PC-3 (cell line): ENCODE measurements at regions not wholly inside any gene's neighbourhood (a gene's known extent, or its start where the extent isn't known, plus 50 kb on each side); places are given as distances from the start of the nearest gene placed in this dataset.

Experiments
- ATAC-seq: fragments of 200-7000 bp; cut with Tn5 transposase; 2 replicates; pipeline ENCODE4 v1.9.1; 2020; ENCODE audit warnings: mild to moderate bottlenecking, moderate library complexity
- BruUV-seq: library from RNA; stranded (reverse); fragments of 400-500 nt; replicated peaks from 2 replicates; lab custom pipeline; 2021; lab: Mats Ljungman, UMichigan
- CTCF ChIA-PET: fragments of 300-600 bp; sonication (Branson Sonifier 250); formaldehyde crosslinking; loops from one replicate; lab custom pipeline; 2022; ENCODE audit warnings: antibody characterized with exemption; lab: Charles Lee
- POLR2A ChIA-PET: fragments of 300-600 bp; sonication (Branson Sonifier 250); formaldehyde crosslinking; loops from one replicate; lab custom pipeline; 2022; ENCODE audit warnings: antibody characterized with exemption; ENCODE audit not compliant: unreplicated experiment; lab: Charles Lee
- DNase-seq: peaks from one replicate; pipeline ENCODE4 v3.0.0-alpha.2; 2015
- H2AFZ ChIP-seq: fragments of 300-600 bp; sonication (generic); 2 replicates; pipeline ENCODE4 v1.6.0; 2016; ENCODE audit warnings: antibody characterized with exemption, low read length
- H3F3A ChIP-seq: fragments of 300-600 bp; sonication (generic); one replicate; pipeline ENCODE4 v1.6.0; 2017; ENCODE audit warnings: antibody characterized with exemption, low read length, control low read depth, mild to moderate bottlenecking; ENCODE audit not compliant: unreplicated experiment
- H3K27ac ChIP-seq: fragments of 300-600 bp; sonication (generic); 2 replicates; pipeline ENCODE4 v1.5.1; 2016; ENCODE audit warnings: mild to moderate bottlenecking, low read length
- H3K27me3 ChIP-seq: fragments of 300-600 bp; sonication (generic); 2 replicates; pipeline ENCODE4 v1.6.1; 2016; ENCODE audit warnings: low read length, mixed read lengths
- H3K36me3 ChIP-seq: fragments of 300-600 bp; sonication (generic); 2 replicates; pipeline ENCODE4 v1.6.1; 2016; ENCODE audit warnings: low read depth, mixed run types, low read length, mixed read lengths
- H3K4me1 ChIP-seq: fragments of 300-600 bp; sonication (generic); 2 replicates; pipeline ENCODE4 v1.5.1; 2016; ENCODE audit warnings: low read length; ENCODE audit not compliant: insufficient read depth
- H3K4me2 ChIP-seq: fragments of 300-600 bp; sonication (generic); 2 replicates; pipeline ENCODE4 v1.6.0; 2016; ENCODE audit warnings: low read length
- H3K4me3 ChIP-seq: fragments of 300-600 bp; sonication (generic); 2 replicates; pipeline ENCODE4 v1.5.1; 2016; ENCODE audit warnings: mild to moderate bottlenecking, low read length, mixed read lengths
- H3K79me2 ChIP-seq: fragments of 300-600 bp; sonication (generic); 2 replicates; pipeline ENCODE4 v1.6.1; 2017; ENCODE audit warnings: low read length, mixed read lengths
- H3K9ac ChIP-seq: fragments of 300-600 bp; sonication (generic); 2 replicates; pipeline ENCODE4 v1.6.0; 2016; ENCODE audit warnings: mild to moderate bottlenecking, low read length
- H3K9me2 ChIP-seq: fragments of 300-600 bp; sonication (generic); replicated peaks from 2 replicates; pipeline ENCODE4 v1.6.1; 2016; ENCODE audit warnings: mixed run types, low read length, mixed read lengths
- H3K9me3 ChIP-seq: fragments of 300-600 bp; sonication (generic); 2 replicates; pipeline ENCODE4 v1.6.1; 2016; ENCODE audit warnings: low read length, mixed read lengths
- H4K20me1 ChIP-seq: fragments of 300-600 bp; sonication (generic); 2 replicates; pipeline ENCODE4 v1.6.1; 2016; ENCODE audit warnings: low read length, mixed read lengths
- EZH2 ChIP-seq: fragments of 300-600 bp; sonication (generic); IDR thresholded peaks from one replicate; pipeline ENCODE4 v1.6.1; 2017; ENCODE audit warnings: antibody characterized with exemption, mild to moderate bottlenecking, low read length; ENCODE audit not compliant: unreplicated experiment
- EZH2phosphoT487 ChIP-seq: fragments of 300-600 bp; sonication (generic); IDR thresholded peaks from 2 replicates; pipeline ENCODE4 v1.6.1; 2018; ENCODE audit warnings: mild to moderate bottlenecking, antibody characterized with exemption, low read length, borderline replicate concordance
- intact Hi-C: fragments of 100-400 bp; cut with micrococcal nuclease; formaldehyde crosslinking; loops from 2 replicates; pipeline ENCODE4 v1.9.0; 2023
- TF ChIP-seq, protein P1 (sequence below): fragments of 300-600 bp; sonication (generic); conservative IDR thresholded peaks from 2 replicates; pipeline ENCODE4 v1.5.1; 2017; ENCODE audit warnings: antibody characterized with exemption, low read depth, mild to moderate bottlenecking, low read length

- intact Hi-C loops = no loop called here
- H3K27me3 ChIP-seq = no peaks in the 10 kb centered on the region
- BruUV-seq = no TSS peak
- H3K4me2 ChIP-seq = no peak overlapping the region
- no peaks in the 10 kb centered on the region for H3K79me2 ChIP-seq
- H3F3A ChIP-seq = no peaks in the 10 kb centered on the region
- no peak overlapping the region for H3K27ac ChIP-seq
- 0 out of 2 replicates have a peak, but pooled peaks cover 6% of the 10 kb centered on the region for H3K9me2 ChIP-seq
- TF ChIP-seq EZH2phosphoT487 = no peak
- TF ChIP-seq, protein P1, sequence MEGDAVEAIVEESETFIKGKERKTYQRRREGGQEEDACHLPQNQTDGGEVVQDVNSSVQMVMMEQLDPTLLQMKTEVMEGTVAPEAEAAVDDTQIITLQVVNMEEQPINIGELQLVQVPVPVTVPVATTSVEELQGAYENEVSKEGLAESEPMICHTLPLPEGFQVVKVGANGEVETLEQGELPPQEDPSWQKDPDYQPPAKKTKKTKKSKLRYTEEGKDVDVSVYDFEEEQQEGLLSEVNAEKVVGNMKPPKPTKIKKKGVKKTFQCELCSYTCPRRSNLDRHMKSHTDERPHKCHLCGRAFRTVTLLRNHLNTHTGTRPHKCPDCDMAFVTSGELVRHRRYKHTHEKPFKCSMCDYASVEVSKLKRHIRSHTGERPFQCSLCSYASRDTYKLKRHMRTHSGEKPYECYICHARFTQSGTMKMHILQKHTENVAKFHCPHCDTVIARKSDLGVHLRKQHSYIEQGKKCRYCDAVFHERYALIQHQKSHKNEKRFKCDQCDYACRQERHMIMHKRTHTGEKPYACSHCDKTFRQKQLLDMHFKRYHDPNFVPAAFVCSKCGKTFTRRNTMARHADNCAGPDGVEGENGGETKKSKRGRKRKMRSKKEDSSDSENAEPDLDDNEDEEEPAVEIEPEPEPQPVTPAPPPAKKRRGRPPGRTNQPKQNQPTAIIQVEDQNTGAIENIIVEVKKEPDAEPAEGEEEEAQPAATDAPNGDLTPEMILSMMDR = no peak
- no peak for TF ChIP-seq EZH2
- ATAC-seq (no peak), DNase-seq (no peak)
- POLR2A ChIA-PET = no interaction called here
- no peaks in the 10 kb centered on the region for H3K36me3 ChIP-seq
- H3K4me1 ChIP-seq = no peaks in the 10 kb centered on the region; the same call in 1 of the 2 replicates
- no peaks in the 10 kb centered on the region for H4K20me1 ChIP-seq
- H3K4me3 ChIP-seq = no peak overlapping the region
- CTCF ChIA-PET = no interaction called here
- no peak overlapping the region for H2AFZ ChIP-seq
- no peak overlapping the region for H3K9ac ChIP-seq
- no peaks in the 10 kb centered on the region for H3K9me3 ChIP-seq
Observed at GRCh38 chr1:200265881-200266280, 144.0 kb downstream of the ZNF281 start.

- no TSS peak for BruUV-seq
- Histone ChIP-seq H3K27ac (no peak overlapping the region), H3K9me2 (0 out of 2 replicates have a peak, but pooled peaks cover 6% of the 10 kb centered on the region)
Observed at GRCh38 chr1:200265104-200265503, 144.7 kb downstream of the ZNF281 start.

GRCh38 chr1:200263203-200263602, 146.6 kb downstream of the ZNF281 start:
- Histone ChIP-seq H2AFZ (no peak overlapping the region), H3K27me3 (no peaks in the 10 kb centered on the region), H3K27ac (no peak overlapping the region), H3K4me3 (no peak overlapping the region), H3K4me1 (no peaks in the 10 kb centered on the region; the same call in 1 of the 2 replicates), H3K36me3 (no peaks in the 10 kb centered on the region), H4K20me1 (no peaks in the 10 kb centered on the region), H3K9ac (no peak overlapping the region), H3F3A (no peaks in the 10 kb centered on the region), H3K4me2 (no peak overlapping the region), H3K9me2 (0 out of 2 replicates have a peak, but pooled peaks cover 6% of the 10 kb centered on the region), H3K9me3 (no peaks in the 10 kb centered on the region), H3K79me2 (no peaks in the 10 kb centered on the region)
- ChIA-PET CTCF (interaction anchor here (0.6 kb wide), 1 partner anchor 110 kb away, joined by 4 read pairs; no protein-coding TSS in a partner anchor), POLR2A (no interaction called here)
- no TSS peak for BruUV-seq
- intact Hi-C loops = no loop called here
- ATAC-seq (no peak), DNase-seq (no peak)
- no peak for TF ChIP-seq EZH2

More at GRCh38 chr1:200265104-200265503, 144.7 kb downstream of the ZNF281 start:
- Histone ChIP-seq H3K27me3 (no peaks in the 10 kb centered on the region), H3F3A (no peaks in the 10 kb centered on the region), H3K4me1 (no peaks in the 10 kb centered on the region; the same call in 1 of the 2 replicates), H3K9ac (no peak overlapping the region), H2AFZ (no peak overlapping the region), H4K20me1 (no peaks in the 10 kb centered on the region), H3K79me2 (no peaks in the 10 kb centered on the region), H3K9me3 (no peaks in the 10 kb centered on the region), H3K4me3 (no peak overlapping the region), H3K4me2 (no peak overlapping the region), H3K36me3 (no peaks in the 10 kb centered on the region)
- ChIA-PET CTCF (interaction anchor here (0.6 kb wide), 1 partner anchor 11 kb away, joined by 3 read pairs; no protein-coding TSS in a partner anchor), POLR2A (no interaction called here)
- TF ChIP-seq EZH2 (no peak), EZH2phosphoT487 (no peak)
- TF ChIP-seq, protein P1 = no peak
- ATAC-seq (peak; percentile 84), DNase-seq (peak; percentile 49)
- intact Hi-C loops = no loop called here
